Neural cell (in vitro differentiated cells): ENCODE measurements at regions not wholly inside any gene's neighbourhood (a gene's known extent, or its start where the extent isn't known, plus 50 kb on each side); places are given as distances from the start of the nearest gene placed in this dataset.
A peak's percentile ranks its signal among the peaks of the same experiment; 100 is the strongest.

Source experiments
- EP300 ChIP-seq: fragments of 450-650 bp; conservative IDR thresholded peaks from 2 replicates; pipeline ENCODE4 v1.6.1; 2014; ENCODE audit warnings: antibody characterized with exemption, mild to moderate bottlenecking, moderate library complexity; ENCODE audit not compliant: poor library complexity, severe bottlenecking
- EZH2 ChIP-seq: fragments of 200-600, 300-800 bp; shearing (Covaris generic), sonication (generic); IDR thresholded peaks from 2 replicates; pipeline ENCODE4 v1.6.1; 2014; ENCODE audit warnings: antibody characterized with exemption, low read length, borderline replicate concordance, mild to moderate bottlenecking; ENCODE audit not compliant: insufficient read depth, poor library complexity, severe bottlenecking
- POLR2AphosphoS5 ChIP-seq: IDR thresholded peaks from 2 replicates; pipeline ENCODE4 v1.6.1; 2012
- RAD21 ChIP-seq: fragments of 450-650 bp; conservative IDR thresholded peaks from 2 replicates; pipeline ENCODE4 v1.6.1; 2014; ENCODE audit warnings: antibody characterized with exemption, mild to moderate bottlenecking, moderate library complexity
- TAF1 ChIP-seq: IDR thresholded peaks from 2 replicates; pipeline ENCODE4 v1.6.1; 2012; ENCODE audit warnings: low read depth
- TF ChIP-seq, protein P1 (sequence below): fragments of 450-650 bp; IDR thresholded peaks from 2 replicates; pipeline ENCODE4 v1.5.1; 2014; ENCODE audit warnings: antibody characterized with exemption, mild to moderate bottlenecking, moderate library complexity; ENCODE audit not compliant: poor library complexity, severe bottlenecking

DNA sequence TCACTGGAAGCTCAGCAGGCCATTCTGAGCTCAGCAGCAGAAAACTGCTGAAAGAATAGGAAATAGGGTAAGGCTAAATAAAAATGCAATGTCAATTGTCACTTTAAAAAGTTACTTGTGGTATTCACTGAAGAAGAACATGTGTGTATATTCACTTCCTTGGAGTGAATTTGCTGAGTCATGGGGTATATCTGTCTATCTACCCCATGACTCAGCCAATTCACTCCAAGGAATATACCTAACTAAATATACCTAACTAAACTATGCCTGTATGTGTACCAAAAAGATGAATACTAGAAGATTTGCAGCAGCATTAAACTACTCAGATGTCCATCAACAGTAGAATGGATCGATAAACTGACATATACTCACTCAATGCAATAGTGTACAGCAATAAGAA, 69.5 kb upstream of the KCNAB1 start:
- TF ChIP-seq, protein P1, sequence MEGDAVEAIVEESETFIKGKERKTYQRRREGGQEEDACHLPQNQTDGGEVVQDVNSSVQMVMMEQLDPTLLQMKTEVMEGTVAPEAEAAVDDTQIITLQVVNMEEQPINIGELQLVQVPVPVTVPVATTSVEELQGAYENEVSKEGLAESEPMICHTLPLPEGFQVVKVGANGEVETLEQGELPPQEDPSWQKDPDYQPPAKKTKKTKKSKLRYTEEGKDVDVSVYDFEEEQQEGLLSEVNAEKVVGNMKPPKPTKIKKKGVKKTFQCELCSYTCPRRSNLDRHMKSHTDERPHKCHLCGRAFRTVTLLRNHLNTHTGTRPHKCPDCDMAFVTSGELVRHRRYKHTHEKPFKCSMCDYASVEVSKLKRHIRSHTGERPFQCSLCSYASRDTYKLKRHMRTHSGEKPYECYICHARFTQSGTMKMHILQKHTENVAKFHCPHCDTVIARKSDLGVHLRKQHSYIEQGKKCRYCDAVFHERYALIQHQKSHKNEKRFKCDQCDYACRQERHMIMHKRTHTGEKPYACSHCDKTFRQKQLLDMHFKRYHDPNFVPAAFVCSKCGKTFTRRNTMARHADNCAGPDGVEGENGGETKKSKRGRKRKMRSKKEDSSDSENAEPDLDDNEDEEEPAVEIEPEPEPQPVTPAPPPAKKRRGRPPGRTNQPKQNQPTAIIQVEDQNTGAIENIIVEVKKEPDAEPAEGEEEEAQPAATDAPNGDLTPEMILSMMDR = no peak
- TF ChIP-seq POLR2AphosphoS5 = no peak
- TF ChIP-seq EZH2 = no peak
- TF ChIP-seq EP300 = peak; percentile 58
- no peak for TF ChIP-seq RAD21
- TF ChIP-seq TAF1 = no peak
